ENCODE measurements at regions not wholly inside any gene's neighbourhood (a gene's known extent, or its start where the extent isn't known, plus 50 kb on each side); places are given as distances from the start of the nearest gene placed in this dataset.
"Not testable (repeated sequence)": the region's sequence is repeated elsewhere in the genome, so short reads cannot be mapped to it uniquely, and the experiment has no call there.

GRCh38 chr2:39584283-39584965 lies 81.3 kb upstream of the TMEM178A start:
- H3K36me3 ChIP-seq, result no peaks in the 10 kb centered on the region
- H3K9me3 ChIP-seq, result peaks cover 0 to 14% (median 9%) of the 10 kb centered on the region in 4 donors
- WGBS, 5 donors, result 65 to 75% (median 68%) methylated on average over 5 of the region's 5 CpGs
- H3K27ac ChIP-seq, result no peak overlapping the region
- no peaks in the 10 kb centered on the region for H3K27me3 ChIP-seq
- H3K4me1 ChIP-seq, result no peaks in the 10 kb centered on the region
- intact Hi-C loops (cut with DNase I; ENCODE audit: low total_unique reads), result no loop called here
- DNase-seq, result peak in 1 of 2 donors; percentile 7
- TF ChIP-seq POLR2A (IDR thresholded peaks at IDR 0.05) (no peak), POLR2AphosphoS5 (IDR thresholded peaks at IDR 0.05) (no peak), EP300 (IDR thresholded peaks at IDR 0.05) (no peak), CTCF (IDR thresholded peaks at IDR 0.05) (no peak)
- no peak overlapping the region for H3K4me3 ChIP-seq

DNA sequence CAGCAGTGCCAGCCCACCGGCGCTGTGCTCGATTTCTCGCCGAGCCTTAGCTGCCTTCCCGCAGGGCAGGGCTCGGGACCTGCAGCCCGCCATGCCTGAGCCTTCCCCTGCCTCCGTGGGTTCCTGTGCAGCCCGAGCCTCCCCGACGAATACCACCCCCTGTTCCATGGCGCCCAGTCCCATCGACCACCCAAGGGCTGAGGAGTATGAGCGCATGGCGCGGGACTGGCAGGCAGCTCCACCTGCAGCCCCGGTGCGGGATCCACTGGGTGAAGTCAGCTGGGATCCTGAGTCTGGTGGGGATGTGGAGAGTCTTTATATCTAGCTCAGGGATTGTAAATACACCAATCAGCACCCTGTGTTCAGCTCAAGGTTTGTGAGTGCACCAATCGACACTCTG lies 80.2 kb upstream of the TMEM178A start:
- WGBS, 5 donors, result 96 to 100% (median 97%) methylated on average over 4 to 20 of the region's 20 CpGs
- DNase-seq; H3K36me3 ChIP-seq; H3K4me3 ChIP-seq; intact Hi-C loops (cut with DNase I; ENCODE audit: low total_unique reads); H3K9me3 ChIP-seq; H3K27me3 ChIP-seq; H3K4me1 ChIP-seq; H3K27ac ChIP-seq: not testable (repeated sequence)

DNA sequence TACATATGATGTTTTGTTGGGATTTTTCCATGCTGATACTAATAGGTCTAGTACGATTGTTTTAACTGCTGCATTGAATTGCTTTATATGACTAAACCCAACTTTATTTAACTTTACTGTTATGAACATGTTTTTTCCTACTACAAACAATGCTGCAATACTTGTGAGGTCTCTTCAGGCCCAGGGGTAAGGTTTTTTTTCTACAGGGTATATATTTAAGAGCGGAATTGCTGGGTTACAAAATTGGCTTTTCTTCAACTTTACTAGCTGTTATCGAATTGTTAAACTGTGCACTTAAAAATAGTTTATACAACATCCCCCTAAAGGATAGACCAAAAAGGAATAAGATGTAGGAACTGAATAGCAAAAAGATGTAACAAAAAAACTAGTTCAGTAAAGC lies 78.5 kb upstream of the TMEM178A start:
- no peak overlapping the region for H3K4me3 ChIP-seq
- no peaks in the 10 kb centered on the region for H3K27me3 ChIP-seq
- H3K36me3 ChIP-seq, result no peaks in the 10 kb centered on the region
- DNase-seq, result no peak
- WGBS, 5 donors, result 78 to 99% (median 95%) methylated on average over 3 of the region's 3 CpGs
- no peak overlapping the region for H3K27ac ChIP-seq
- no peaks in the 10 kb centered on the region for H3K4me1 ChIP-seq
- TF ChIP-seq POLR2A (IDR thresholded peaks at IDR 0.05) (no peak), EP300 (IDR thresholded peaks at IDR 0.05) (no peak), CTCF (IDR thresholded peaks at IDR 0.05) (no peak), POLR2AphosphoS5 (IDR thresholded peaks at IDR 0.05) (no peak)
- intact Hi-C loops (cut with DNase I; ENCODE audit: low total_unique reads), result no loop called here
- no peaks in the 10 kb centered on the region for H3K9me3 ChIP-seq

- Histone ChIP-seq H3K9me3 (no peaks in the 10 kb centered on the region), H3K27me3 (no peaks in the 10 kb centered on the region), H3K36me3 (no peaks in the 10 kb centered on the region), H3K4me3 (no peak overlapping the region), H3K27ac (no peak overlapping the region), H3K4me1 (no peaks in the 10 kb centered on the region)
- DNase-seq, result no peak
- no peak for TF ChIP-seq POLR2A (IDR thresholded peaks at IDR 0.05)
- no peak for TF ChIP-seq POLR2AphosphoS5 (IDR thresholded peaks at IDR 0.05)
- no peak for TF ChIP-seq EP300 (IDR thresholded peaks at IDR 0.05)
- no peak for TF ChIP-seq CTCF (IDR thresholded peaks at IDR 0.05)
- 68 to 89% (median 82%) methylated on average over 1 of the region's 1 CpG for WGBS, 5 donors
- intact Hi-C loops (cut with DNase I; ENCODE audit: low total_unique reads), result no loop called here
These were observed 78.1 kb upstream of the TMEM178A start for GRCh38 chr2:39587641-39588040.

Measured in stomach (tissue), 8 donors.